ENCODE measurements at regions not wholly inside any gene's neighbourhood (a gene's known extent, or its start where the extent isn't known, plus 50 kb on each side); places are given as distances from the start of the nearest gene placed in this dataset.

GRCh38 chr4:144463896-144464295, 182.1 kb upstream of the HHIP start:
- no peak for DNase-seq (ENCODE audit: low spot score)
- H3K27me3 ChIP-seq (ENCODE audit: control insufficient read depth in 4 of 4, insufficient read depth in 4 of 4, low read length in 3 of 4), result peaks cover 0 to 2% (median 0%) of the 10 kb centered on the region in 4 donors
- no peak overlapping the region for H3K9ac ChIP-seq (ENCODE audit: low read depth in 1 of 2, low read length in 2 of 2)
- H3K4me1 ChIP-seq (ENCODE audit: control insufficient read depth in 4 of 4, insufficient read depth in 4 of 4, low read length in 3 of 4), result no peaks in the 10 kb centered on the region
- no peaks in the 10 kb centered on the region for H3K36me3 ChIP-seq (ENCODE audit: control insufficient read depth in 4 of 4, insufficient read depth in 3 of 4, low read depth in 1 of 4, low read length in 3 of 4)
- WGBS, result 94% methylated on average over 7 of the region's 7 CpGs
- no peak overlapping the region for H3K4me3 ChIP-seq (ENCODE audit: low read depth in 1 of 3, low read length in 3 of 3)
- no peak for TF ChIP-seq HNF4G (IDR thresholded peaks at IDR 0.05)
- no peak for TF ChIP-seq YY1 (IDR thresholded peaks at IDR 0.05)
- no peak for TF ChIP-seq GABPA (IDR thresholded peaks at IDR 0.05 in 1 of 2, conservative IDR thresholded peaks at IDR 0.05 in 1 of 2)
- no peak for TF ChIP-seq RXRA (IDR thresholded peaks at IDR 0.05)
- TF ChIP-seq RAD21 (IDR thresholded peaks at IDR 0.05), result no peak
- no peak for TF ChIP-seq JUND (IDR thresholded peaks at IDR 0.05)
- no peak for TF ChIP-seq TAF1 (conservative IDR thresholded peaks at IDR 0.05)
- no peak for TF ChIP-seq CTCF (IDR thresholded peaks at IDR 0.05; ENCODE audit: low read depth, low read length, missing input control)
- TF ChIP-seq HNF4A (conservative IDR thresholded peaks at IDR 0.05), result no peak
- no peak for TF ChIP-seq NR2F2 (IDR thresholded peaks at IDR 0.05)
- TF ChIP-seq ATF3 (IDR thresholded peaks at IDR 0.05), result no peak
- no peak for TF ChIP-seq FOXA1 (IDR thresholded peaks at IDR 0.05)
- TF ChIP-seq ZBTB33 (IDR thresholded peaks at IDR 0.05), result no peak
- no peak for TF ChIP-seq FOXA2 (IDR thresholded peaks at IDR 0.05)
- TF ChIP-seq MAX (IDR thresholded peaks at IDR 0.05), result no peak
- no peaks in the 10 kb centered on the region for H3K9me3 ChIP-seq (ENCODE audit: control insufficient read depth in 4 of 4, low read length in 3 of 4)
- H3K27ac ChIP-seq (ENCODE audit: low read depth in 1 of 2, low read length in 2 of 2), result no peak overlapping the region

GRCh38 chr4:144465546-144465945, 180.4 kb upstream of the HHIP start:
- Histone ChIP-seq H3K4me1 (ENCODE audit: control insufficient read depth in 4 of 4, insufficient read depth in 4 of 4, low read length in 3 of 4) (no peaks in the 10 kb centered on the region), H3K27me3 (ENCODE audit: control insufficient read depth in 4 of 4, insufficient read depth in 4 of 4, low read length in 3 of 4) (peaks cover 0 to 2% (median 0%) of the 10 kb centered on the region in 4 donors), H3K27ac (ENCODE audit: low read depth in 1 of 2, low read length in 2 of 2) (no peak overlapping the region), H3K36me3 (ENCODE audit: control insufficient read depth in 4 of 4, insufficient read depth in 3 of 4, low read depth in 1 of 4, low read length in 3 of 4) (no peaks in the 10 kb centered on the region), H3K9ac (ENCODE audit: low read depth in 1 of 2, low read length in 2 of 2) (no peak overlapping the region), H3K4me3 (ENCODE audit: low read depth in 1 of 3, low read length in 3 of 3) (no peak overlapping the region), H3K9me3 (ENCODE audit: control insufficient read depth in 4 of 4, low read length in 3 of 4) (no peaks in the 10 kb centered on the region)
- no peak for TF ChIP-seq YY1 (IDR thresholded peaks at IDR 0.05)
- TF ChIP-seq REST (IDR thresholded peaks at IDR 0.05), result no peak
- no peak for TF ChIP-seq FOXA2 (IDR thresholded peaks at IDR 0.05)
- TF ChIP-seq ZBTB33 (IDR thresholded peaks at IDR 0.05), result no peak
- TF ChIP-seq EGR1 (IDR thresholded peaks at IDR 0.05; ENCODE audit: low read depth in 2 of 2), result no peak
- TF ChIP-seq NR2F2 (IDR thresholded peaks at IDR 0.05), result no peak
- TF ChIP-seq RXRA (IDR thresholded peaks at IDR 0.05), result no peak
- 60% methylated on average over 2 of the region's 2 CpGs for WGBS
- no peak for DNase-seq (ENCODE audit: low spot score)

Measured in liver (tissue), 8 donors.